ENCODE measurements at regions not wholly inside any gene's neighbourhood (a gene's known extent, or its start where the extent isn't known, plus 50 kb on each side); places are given as distances from the start of the nearest gene placed in this dataset.

- TF ChIP-seq CTCF (IDR thresholded peaks at IDR 0.05) (no peak), POLR2A (IDR thresholded peaks at IDR 0.05) (no peak), POLR2AphosphoS5 (IDR thresholded peaks at IDR 0.05) (no peak)
These were observed 112.7 kb upstream of the TEKT4 start for GRCh38 chr2:94758546-94758945.

Data from prostate gland (tissue), 2 donors.